ENCODE measurements at regions not wholly inside any gene's neighbourhood (a gene's known extent, or its start where the extent isn't known, plus 50 kb on each side); places are given as distances from the start of the nearest gene placed in this dataset.

- H3K9me3 ChIP-seq = peaks cover 0 to 6% of the 10 kb centered on the region in 2 donors
- no peaks in the 10 kb centered on the region for H3K27me3 ChIP-seq
- no peak overlapping the region for H3K27ac ChIP-seq
- TF ChIP-seq EP300 (IDR thresholded peaks at IDR 0.05) (no peak), CTCF (IDR thresholded peaks at IDR 0.05) (no peak), POLR2A (IDR thresholded peaks at IDR 0.05) (no peak)
- H3K4me3 ChIP-seq = no peak overlapping the region
- no peaks in the 10 kb centered on the region for H3K36me3 ChIP-seq
- H3K4me1 ChIP-seq (ENCODE audit: insufficient read depth) = no peaks in the 10 kb centered on the region
- WGBS, 3 donors = 44 to 65% (median 56%) methylated on average over 14 of the region's 14 CpGs
- intact Hi-C loops (cut with DNase I) = no loop called here
- no peak for DNase-seq
Observed at GRCh38 chr11:70611821-70612220, 213.5 kb downstream of the CTTN start.

DNA sequence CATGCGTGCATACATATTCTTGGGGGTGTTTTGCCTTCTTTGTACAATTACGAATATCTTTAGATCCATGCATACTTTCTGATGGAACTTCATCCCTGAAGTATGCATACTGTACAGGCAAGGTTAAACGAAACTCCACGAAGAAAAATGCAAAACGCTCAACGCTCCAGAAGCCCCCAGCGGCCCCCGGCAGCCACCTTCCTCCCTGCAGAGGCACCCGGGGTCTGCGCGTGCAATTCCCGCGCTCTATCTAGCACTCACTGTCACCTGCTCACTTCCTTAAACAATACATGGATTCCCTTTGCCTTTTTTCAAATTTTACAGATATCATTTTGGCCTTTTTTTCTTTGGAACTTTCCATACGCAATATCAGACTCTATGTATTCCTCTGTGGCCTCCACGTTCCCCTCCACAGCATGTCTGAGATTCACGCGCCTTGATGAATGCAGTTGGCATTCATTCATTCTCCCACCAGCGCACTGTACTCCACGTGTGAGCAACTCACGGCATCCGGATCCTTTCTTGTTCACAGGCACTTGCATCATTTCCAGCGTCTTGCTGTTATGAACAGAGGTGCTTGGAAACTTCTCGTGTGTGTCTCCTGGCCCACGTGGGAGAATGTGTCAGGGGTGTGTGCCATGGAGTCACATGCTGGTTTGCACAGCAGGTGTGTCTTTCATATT is 214.3 kb downstream of the CTTN start:
- no peaks in the 10 kb centered on the region for H3K36me3 ChIP-seq
- intact Hi-C loops (cut with DNase I) = no loop called here
- 66 to 76% (median 69%) methylated on average over 24 of the region's 24 CpGs for WGBS, 3 donors
- H3K9me3 ChIP-seq = peaks cover 0 to 6% of the 10 kb centered on the region in 2 donors
- H3K4me3 ChIP-seq = no peak overlapping the region
- H3K4me1 ChIP-seq (ENCODE audit: insufficient read depth) = no peaks in the 10 kb centered on the region
- H3K27ac ChIP-seq = no peak overlapping the region
- no peak for TF ChIP-seq EP300 (IDR thresholded peaks at IDR 0.05)
- no peak for TF ChIP-seq CTCF (IDR thresholded peaks at IDR 0.05)
- no peaks in the 10 kb centered on the region for H3K27me3 ChIP-seq
- DNase-seq = no peak

DNA sequence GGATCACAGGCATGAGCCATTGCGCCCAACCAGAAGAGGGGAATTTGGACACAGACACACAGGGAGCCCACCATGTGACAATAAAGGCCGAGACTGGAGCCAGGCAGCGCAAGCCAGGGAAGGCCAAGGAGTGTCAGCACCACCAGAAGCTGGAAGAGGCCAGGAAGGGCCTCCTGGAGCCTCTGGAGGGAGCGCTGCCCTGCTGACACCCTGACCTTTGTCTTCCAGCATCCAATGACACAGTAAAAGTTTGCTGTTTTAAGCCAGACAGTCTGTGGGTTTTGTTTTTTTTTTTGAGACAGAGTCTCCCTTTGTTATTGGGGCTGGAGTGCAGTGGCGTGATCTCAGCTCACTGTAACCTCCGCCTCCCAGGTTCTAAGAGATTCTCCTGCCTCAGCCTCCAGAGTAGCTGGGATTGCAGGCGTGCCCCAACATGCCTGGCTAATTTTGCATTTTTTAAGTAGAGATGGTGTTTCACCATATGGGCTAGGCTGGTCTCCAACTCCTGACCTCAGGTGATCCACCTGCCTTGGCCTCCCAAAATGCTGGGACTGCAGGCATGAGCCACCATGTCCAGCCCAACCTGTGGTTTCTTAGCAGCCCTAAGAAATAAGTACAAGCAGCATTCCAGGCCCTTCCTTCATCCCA is 215.8 kb downstream of the CTTN start:
- Histone ChIP-seq H3K4me3 (no peak overlapping the region), H3K27me3 (no peaks in the 10 kb centered on the region), H3K27ac (no peak overlapping the region), H3K36me3 (no peaks in the 10 kb centered on the region), H3K4me1 (ENCODE audit: insufficient read depth) (no peaks in the 10 kb centered on the region), H3K9me3 (peaks cover 0 to 6% of the 10 kb centered on the region in 2 donors)
- intact Hi-C loops (cut with DNase I) = no loop called here
- WGBS, 3 donors = 86 to 90% (median 89%) methylated on average over 7 of the region's 7 CpGs
- DNase-seq = no peak
- TF ChIP-seq CTCF (IDR thresholded peaks at IDR 0.05) = no peak
- TF ChIP-seq EP300 (IDR thresholded peaks at IDR 0.05) = no peak
- TF ChIP-seq POLR2A (IDR thresholded peaks at IDR 0.05) = no peak

- no peak overlapping the region for H3K27ac ChIP-seq
- H3K4me3 ChIP-seq = no peak overlapping the region
- H3K27me3 ChIP-seq = no peaks in the 10 kb centered on the region
- no peaks in the 10 kb centered on the region for H3K4me1 ChIP-seq (ENCODE audit: insufficient read depth)
- intact Hi-C loops (cut with DNase I) = no loop called here
- no peak for TF ChIP-seq POLR2A (IDR thresholded peaks at IDR 0.05)
- no peak for TF ChIP-seq CTCF (IDR thresholded peaks at IDR 0.05)
- no peak for TF ChIP-seq EP300 (IDR thresholded peaks at IDR 0.05)
- H3K9me3 ChIP-seq = peaks cover 0 to 6% of the 10 kb centered on the region in 2 donors
- DNase-seq = no peak
- WGBS, 3 donors = 91 to 94% (median 92%) methylated on average over 17 to 18 of the region's 18 CpGs
- no peaks in the 10 kb centered on the region for H3K36me3 ChIP-seq
Observed at GRCh38 chr11:70615036-70615875, 216.9 kb downstream of the CTTN start.

Data from ovary (tissue), 7 donors.